SK-N-SH (cell line): ENCODE measurements at regions not wholly inside any gene's neighbourhood (a gene's known extent, or its start where the extent isn't known, plus 50 kb on each side); places are given as distances from the start of the nearest gene placed in this dataset.

Experiments
- CTCF ChIA-PET: fragments of 300-600, 350-600 bp; formaldehyde crosslinking; extraction: SDS; loops from one replicate; lab custom pipeline; 2021; lab: Yijun Ruan, JAX
- POLR2A ChIA-PET: fragments of 350-600 bp; sonication (Branson Sonifier 250); formaldehyde crosslinking; extraction: SDS; loops from one replicate; lab custom pipeline; 2020; ENCODE audit warnings: antibody characterized with exemption, inconsistent platforms; lab: Yijun Ruan, JAX
- DNase-seq: peaks from one replicate; pipeline ENCODE4 v3.0.0; 2012
- H2AFZ ChIP-seq: fragments of 200-600 bp; sonication (generic); 2 replicates; pipeline ENCODE4 v1.8.1; 2016; ENCODE audit warnings: antibody characterized with exemption, mild to moderate bottlenecking, low read depth
- H3F3A ChIP-seq: fragments of 200-600 bp; sonication (generic); replicated peaks from 2 replicates; pipeline ENCODE3; 2016; ENCODE audit warnings: antibody characterized with exemption, mild to moderate bottlenecking; ENCODE audit not compliant: insufficient read depth
- H3K27ac ChIP-seq, 2 experiments: fragments of 200-500 bp in 1 of 2; fragments of 200-600 bp in 1 of 2; sonication (Bioruptor generic) in 1 of 2; sonication (generic), shearing (Covaris generic) in 1 of 2; 2 replicates each; pipeline versions ENCODE4 v1.5.1 to v1.6.1; 2014 to 2016; ENCODE audit warnings: low read depth in 2 of 2, inconsistent platforms in 1 of 2, low read length in 1 of 2, mild to moderate bottlenecking in 1 of 2, mixed read lengths in 1 of 2
- H3K27me3 ChIP-seq: fragments of 200-600 bp; sonication (generic), shearing (Covaris generic); 2 replicates; pipeline ENCODE4 v1.6.1; 2016; ENCODE audit warnings: mixed run types; ENCODE audit not compliant: insufficient read depth
- H3K36me3 ChIP-seq, 2 experiments: fragments of 200-500 bp in 1 of 2; fragments of 200-600 bp in 1 of 2; sonication (Bioruptor generic) in 1 of 2; sonication (generic) in 1 of 2; replicated peaks in 1 of 2; 2 replicates each; pipeline versions ENCODE3 to v1.5.1; 2014 to 2016; ENCODE audit warnings: low read length in 1 of 2, mild to moderate bottlenecking in 1 of 2; ENCODE audit not compliant: insufficient read depth in 2 of 2, control insufficient read depth in 1 of 2
- H3K4me1 ChIP-seq, 2 experiments: fragments of 200-500 bp in 1 of 2; fragments of 200-600 bp in 1 of 2; sonication (Bioruptor generic) in 1 of 2; sonication (generic), shearing (Covaris generic) in 1 of 2; 2 replicates each; pipeline versions ENCODE4 v1.5.1 to v1.6.1; 2014 to 2016; ENCODE audit warnings: low read depth in 1 of 2, low read length in 1 of 2, mixed run types in 1 of 2; ENCODE audit not compliant: insufficient read depth in 2 of 2, control insufficient read depth in 1 of 2
- H3K4me2 ChIP-seq: fragments of 200-600 bp; sonication (generic), shearing (Covaris generic); 2 replicates; pipeline ENCODE4 v1.6.1; 2017; ENCODE audit warnings: mixed run types
- H3K4me3 ChIP-seq, 2 experiments: fragments of 200-500 bp in 1 of 2; fragments of 200-600 bp in 1 of 2; sonication (Bioruptor generic) in 1 of 2; sonication (generic), shearing (Covaris generic) in 1 of 2; 2 replicates each; pipeline versions ENCODE4 v1.5.1 to v1.8.1; 2014 to 2016; ENCODE audit warnings: low read depth in 2 of 2, inconsistent platforms in 1 of 2, low read length in 1 of 2, mild to moderate bottlenecking in 1 of 2, mixed read lengths in 1 of 2, moderate library complexity in 1 of 2
- H3K79me2 ChIP-seq: fragments of 200-600 bp; sonication (generic); 2 replicates; pipeline ENCODE4 v1.8.1; 2017; ENCODE audit warnings: mild to moderate bottlenecking; ENCODE audit not compliant: insufficient read depth
- H3K9ac ChIP-seq: fragments of 200-600 bp; sonication (generic); 2 replicates; pipeline ENCODE4 v1.6.1; 2017; ENCODE audit warnings: mixed run types
- H3K9me2 ChIP-seq: fragments of 200-600 bp; sonication (generic); 2 replicates; pipeline ENCODE4 v1.6.1; 2017; ENCODE audit warnings: mixed run types
- H3K9me3 ChIP-seq: fragments of 200-600 bp; sonication (generic); 2 replicates; pipeline ENCODE4 v1.6.1; 2017; ENCODE audit warnings: mixed run types, mild to moderate bottlenecking, moderate library complexity
- H4K20me1 ChIP-seq: fragments of 200-600 bp; sonication (generic); 2 replicates; pipeline ENCODE4 v1.6.1; 2017; ENCODE audit warnings: mild to moderate bottlenecking, mixed run types; ENCODE audit not compliant: insufficient read depth
- ELF1 ChIP-seq: IDR thresholded peaks from 2 replicates; pipeline ENCODE4 v1.4.0; 2012
- EZH2phosphoT487 ChIP-seq: fragments of 200-600 bp; sonication (generic); IDR thresholded peaks from 2 replicates; pipeline ENCODE4 v1.6.1; 2017; ENCODE audit warnings: low read depth, mixed run types, mild to moderate bottlenecking, antibody characterized with exemption, moderate library complexity, borderline replicate concordance
- FOSL2 ChIP-seq: IDR thresholded peaks from 2 replicates; pipeline ENCODE4 v1.4.0; 2012; ENCODE audit warnings: low read depth, mild to moderate bottlenecking, moderate library complexity, borderline replicate concordance
- FOXJ3 ChIP-seq: sonication (generic); formaldehyde crosslinking; IDR thresholded peaks from 2 replicates; pipeline ENCODE4 v1.5.1; 2020; ENCODE audit warnings: mild to moderate bottlenecking, missing genetic modification reagents
- FOXM1 ChIP-seq: IDR thresholded peaks from 2 replicates; pipeline ENCODE4 v1.4.0; 2012; ENCODE audit warnings: low read depth, mild to moderate bottlenecking
- GATA2 ChIP-seq: sonication (generic); formaldehyde crosslinking; IDR thresholded peaks from 2 replicates; pipeline ENCODE4 v1.5.0; 2020; ENCODE audit warnings: mild to moderate bottlenecking, missing genetic modification reagents
- JUND ChIP-seq: IDR thresholded peaks from 2 replicates; pipeline ENCODE4 v1.4.0; 2012
- MEF2A ChIP-seq: IDR thresholded peaks from 2 replicates; pipeline ENCODE4 v1.4.0; 2012; ENCODE audit warnings: low read depth, borderline replicate concordance
- POLR2AphosphoS5 ChIP-seq: IDR thresholded peaks from 2 replicates; pipeline ENCODE4 v1.6.1; 2012; ENCODE audit warnings: low read depth, low read length
- RCOR1 ChIP-seq: fragments of 150-350 bp; IDR thresholded peaks from 2 replicates; pipeline ENCODE4 v1.6.1; 2017; ENCODE audit warnings: antibody characterized with exemption, low read length
- RFX5 ChIP-seq: IDR thresholded peaks from 2 replicates; pipeline ENCODE4 v1.6.1; 2012; ENCODE audit warnings: mild to moderate bottlenecking, improper control_type of control experiment, low read length
- RXRA ChIP-seq: IDR thresholded peaks from 2 replicates; pipeline ENCODE4 v1.4.0; 2012; ENCODE audit warnings: low read depth, mild to moderate bottlenecking, borderline replicate concordance
- SIN3A ChIP-seq: IDR thresholded peaks from 2 replicates; pipeline ENCODE4 v1.6.1; 2012; ENCODE audit warnings: low read depth, mild to moderate bottlenecking, low read length, moderate library complexity, borderline replicate concordance
- SMC3 ChIP-seq: IDR thresholded peaks from 2 replicates; pipeline ENCODE4 v1.6.1; 2012; ENCODE audit warnings: low read depth, low read length, improper control_type of control experiment
- TAF1 ChIP-seq: IDR thresholded peaks from 2 replicates; pipeline ENCODE4 v1.6.1; 2012; ENCODE audit warnings: low read depth, mild to moderate bottlenecking, low read length, moderate library complexity, borderline replicate concordance
- TCF12 ChIP-seq: IDR thresholded peaks from 2 replicates; pipeline ENCODE4 v1.4.0; 2012
- USF2 ChIP-seq: fragments of 150-350 bp; IDR thresholded peaks from 2 replicates; pipeline ENCODE4 v1.6.1; 2017; ENCODE audit warnings: antibody characterized with exemption, low read length, low read depth, borderline replicate concordance
- YY1 ChIP-seq: IDR thresholded peaks from 2 replicates; pipeline ENCODE4 v1.4.0; 2012; ENCODE audit warnings: low read depth, mild to moderate bottlenecking
- ZBTB33 ChIP-seq: IDR thresholded peaks from 2 replicates; pipeline ENCODE4 v1.4.0; 2012; ENCODE audit warnings: low read depth, borderline replicate concordance
- WGBS: methylation state at CpG from one replicate; pipeline ENCODE4 v1.1.6; 2017; ENCODE audit warnings: low lambda C conversion rate; 5-methylcytosine and 5-hydroxymethylcytosine counted together
- TF ChIP-seq, protein P1 (sequence below): fragments of 200-600 bp; sonication (generic); IDR thresholded peaks from 2 replicates; pipeline ENCODE4 v1.6.1; 2017; ENCODE audit warnings: antibody characterized with exemption, mild to moderate bottlenecking, moderate library complexity
- TF ChIP-seq, protein P2 (sequence below): IDR thresholded peaks from 2 replicates; pipeline ENCODE4 v1.4.0; 2012; ENCODE audit warnings: low read depth, borderline replicate concordance
- TF ChIP-seq, protein P3 (sequence below): IDR thresholded peaks from 2 replicates; pipeline ENCODE4 v1.6.1; 2012; ENCODE audit warnings: mild to moderate bottlenecking, low read depth, low read length, moderate library complexity

DNA sequence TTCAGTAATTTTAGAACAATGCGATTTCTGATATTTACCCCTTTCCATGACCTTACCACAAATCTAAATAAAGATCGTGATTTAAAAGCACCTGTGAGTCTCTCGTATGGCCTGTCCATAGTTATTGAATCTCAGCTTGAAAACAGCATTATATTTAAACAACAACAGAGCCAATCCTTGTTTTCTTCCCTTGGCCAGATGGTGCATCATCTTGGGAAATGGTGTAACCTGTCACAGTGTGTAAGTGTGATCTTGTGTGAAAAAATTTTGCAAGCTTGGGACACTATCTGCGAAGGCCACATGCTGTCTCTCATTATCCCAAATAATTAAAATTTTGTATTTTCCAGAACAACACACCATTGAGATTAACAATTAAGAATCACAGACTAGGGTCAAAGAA, 262.7 kb upstream of the SPHKAP start:
- Histone ChIP-seq H3K9ac (no peak overlapping the region), H3K27me3 (no peaks in the 10 kb centered on the region), H4K20me1 (no peaks in the 10 kb centered on the region), H3F3A (no peaks in the 10 kb centered on the region), H3K9me3 (no peaks in the 10 kb centered on the region), H3K4me1 (no peaks in the 10 kb centered on the region), H3K4me3 (no peak overlapping the region), H2AFZ (no peak overlapping the region), H3K27ac (no peak overlapping the region), H3K9me2 (no peaks in the 10 kb centered on the region), H3K4me2 (no peak overlapping the region), H3K36me3 (no peaks in the 10 kb centered on the region), H3K79me2 (no peaks in the 10 kb centered on the region)
- ChIA-PET CTCF (no interaction called here), POLR2A (no interaction called here)
- 11% methylated on average over 4 of the region's 4 CpGs for WGBS
- TF ChIP-seq POLR2AphosphoS5 (no peak), JUND (no peak), YY1 (no peak), GATA2 (CRISPR knock-in tag) (no peak), TAF1 (no peak), ZBTB33 (no peak), EZH2phosphoT487 (no peak), FOXM1 (no peak), RFX5 (no peak), RCOR1 (no peak), SIN3A (no peak), SMC3 (no peak), TCF12 (no peak)
- TF ChIP-seq, protein P1, sequence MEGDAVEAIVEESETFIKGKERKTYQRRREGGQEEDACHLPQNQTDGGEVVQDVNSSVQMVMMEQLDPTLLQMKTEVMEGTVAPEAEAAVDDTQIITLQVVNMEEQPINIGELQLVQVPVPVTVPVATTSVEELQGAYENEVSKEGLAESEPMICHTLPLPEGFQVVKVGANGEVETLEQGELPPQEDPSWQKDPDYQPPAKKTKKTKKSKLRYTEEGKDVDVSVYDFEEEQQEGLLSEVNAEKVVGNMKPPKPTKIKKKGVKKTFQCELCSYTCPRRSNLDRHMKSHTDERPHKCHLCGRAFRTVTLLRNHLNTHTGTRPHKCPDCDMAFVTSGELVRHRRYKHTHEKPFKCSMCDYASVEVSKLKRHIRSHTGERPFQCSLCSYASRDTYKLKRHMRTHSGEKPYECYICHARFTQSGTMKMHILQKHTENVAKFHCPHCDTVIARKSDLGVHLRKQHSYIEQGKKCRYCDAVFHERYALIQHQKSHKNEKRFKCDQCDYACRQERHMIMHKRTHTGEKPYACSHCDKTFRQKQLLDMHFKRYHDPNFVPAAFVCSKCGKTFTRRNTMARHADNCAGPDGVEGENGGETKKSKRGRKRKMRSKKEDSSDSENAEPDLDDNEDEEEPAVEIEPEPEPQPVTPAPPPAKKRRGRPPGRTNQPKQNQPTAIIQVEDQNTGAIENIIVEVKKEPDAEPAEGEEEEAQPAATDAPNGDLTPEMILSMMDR = no peak
- DNase-seq = no peak

DNA sequence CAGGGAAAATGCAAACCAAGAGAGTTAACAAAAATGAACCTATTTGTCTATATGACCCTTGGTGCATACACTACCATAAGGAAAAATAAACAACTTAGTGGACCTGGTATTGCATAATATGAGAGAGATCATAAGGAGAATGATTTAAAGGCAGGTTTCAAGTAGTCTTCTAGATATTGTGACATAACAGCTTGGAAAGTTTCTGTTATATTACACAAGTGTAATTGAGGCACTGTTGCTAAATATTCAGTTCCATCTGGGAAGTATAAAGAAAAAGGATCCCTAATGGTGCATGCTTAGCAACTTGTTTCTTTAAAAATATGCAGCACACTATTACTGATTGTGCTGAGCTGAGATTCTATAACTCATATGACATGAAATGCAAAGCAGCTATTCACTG, 252.2 kb upstream of the SPHKAP start:
- H3K4me1 ChIP-seq = no peaks in the 10 kb centered on the region
- H3K9me2 ChIP-seq = no peaks in the 10 kb centered on the region
- H3K27me3 ChIP-seq = no peaks in the 10 kb centered on the region
- H3F3A ChIP-seq = no peaks in the 10 kb centered on the region
- no peak overlapping the region for H3K9ac ChIP-seq
- no peak for DNase-seq
- no peaks in the 10 kb centered on the region for H3K36me3 ChIP-seq
- no peak overlapping the region for H3K4me3 ChIP-seq
- H2AFZ ChIP-seq = no peak overlapping the region
- TF ChIP-seq ELF1 (no peak), USF2 (no peak), FOXM1 (no peak), SMC3 (no peak), FOSL2 (no peak), FOXJ3 (CRISPR knock-in tag) (no peak), MEF2A (no peak), RXRA (no peak), JUND (no peak)
- TF ChIP-seq, protein P2, sequence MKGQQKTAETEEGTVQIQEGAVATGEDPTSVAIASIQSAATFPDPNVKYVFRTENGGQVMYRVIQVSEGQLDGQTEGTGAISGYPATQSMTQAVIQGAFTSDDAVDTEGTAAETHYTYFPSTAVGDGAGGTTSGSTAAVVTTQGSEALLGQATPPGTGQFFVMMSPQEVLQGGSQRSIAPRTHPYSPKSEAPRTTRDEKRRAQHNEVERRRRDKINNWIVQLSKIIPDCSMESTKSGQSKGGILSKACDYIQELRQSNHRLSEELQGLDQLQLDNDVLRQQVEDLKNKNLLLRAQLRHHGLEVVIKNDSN = no peak
- TF ChIP-seq, protein P3, sequence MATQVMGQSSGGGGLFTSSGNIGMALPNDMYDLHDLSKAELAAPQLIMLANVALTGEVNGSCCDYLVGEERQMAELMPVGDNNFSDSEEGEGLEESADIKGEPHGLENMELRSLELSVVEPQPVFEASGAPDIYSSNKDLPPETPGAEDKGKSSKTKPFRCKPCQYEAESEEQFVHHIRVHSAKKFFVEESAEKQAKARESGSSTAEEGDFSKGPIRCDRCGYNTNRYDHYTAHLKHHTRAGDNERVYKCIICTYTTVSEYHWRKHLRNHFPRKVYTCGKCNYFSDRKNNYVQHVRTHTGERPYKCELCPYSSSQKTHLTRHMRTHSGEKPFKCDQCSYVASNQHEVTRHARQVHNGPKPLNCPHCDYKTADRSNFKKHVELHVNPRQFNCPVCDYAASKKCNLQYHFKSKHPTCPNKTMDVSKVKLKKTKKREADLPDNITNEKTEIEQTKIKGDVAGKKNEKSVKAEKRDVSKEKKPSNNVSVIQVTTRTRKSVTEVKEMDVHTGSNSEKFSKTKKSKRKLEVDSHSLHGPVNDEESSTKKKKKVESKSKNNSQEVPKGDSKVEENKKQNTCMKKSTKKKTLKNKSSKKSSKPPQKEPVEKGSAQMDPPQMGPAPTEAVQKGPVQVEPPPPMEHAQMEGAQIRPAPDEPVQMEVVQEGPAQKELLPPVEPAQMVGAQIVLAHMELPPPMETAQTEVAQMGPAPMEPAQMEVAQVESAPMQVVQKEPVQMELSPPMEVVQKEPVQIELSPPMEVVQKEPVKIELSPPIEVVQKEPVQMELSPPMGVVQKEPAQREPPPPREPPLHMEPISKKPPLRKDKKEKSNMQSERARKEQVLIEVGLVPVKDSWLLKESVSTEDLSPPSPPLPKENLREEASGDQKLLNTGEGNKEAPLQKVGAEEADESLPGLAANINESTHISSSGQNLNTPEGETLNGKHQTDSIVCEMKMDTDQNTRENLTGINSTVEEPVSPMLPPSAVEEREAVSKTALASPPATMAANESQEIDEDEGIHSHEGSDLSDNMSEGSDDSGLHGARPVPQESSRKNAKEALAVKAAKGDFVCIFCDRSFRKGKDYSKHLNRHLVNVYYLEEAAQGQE = no peak
- no peak overlapping the region for H3K27ac ChIP-seq
- no peaks in the 10 kb centered on the region for H3K79me2 ChIP-seq
- ChIA-PET CTCF (no interaction called here), POLR2A (no interaction called here)
- no peaks in the 10 kb centered on the region for H3K9me3 ChIP-seq
- no peak overlapping the region for H3K4me2 ChIP-seq
- no peaks in the 10 kb centered on the region for H4K20me1 ChIP-seq
